Activated CD8-positive, alpha-beta memory T cell treated with anti-CD3 and anti-CD28 coated beads for 36 hours (primary cell): ENCODE measurements at regions not wholly inside any gene's neighbourhood (a gene's known extent, or its start where the extent isn't known, plus 50 kb on each side); places are given as distances from the start of the nearest gene placed in this dataset.

Experiments
- CTCF ChIA-PET: fragments of 350-600 bp; sonication (Branson Sonifier 250); formaldehyde crosslinking; loops from one replicate; lab custom pipeline; 2021; ENCODE audit warnings: antibody characterized with exemption; lab: Charles Lee
- POLR2A ChIA-PET: fragments of 350-600 bp; sonication (Branson Sonifier 250); formaldehyde crosslinking; loops from one replicate; lab custom pipeline; 2021; ENCODE audit warnings: antibody characterized with exemption; lab: Charles Lee

DNA sequence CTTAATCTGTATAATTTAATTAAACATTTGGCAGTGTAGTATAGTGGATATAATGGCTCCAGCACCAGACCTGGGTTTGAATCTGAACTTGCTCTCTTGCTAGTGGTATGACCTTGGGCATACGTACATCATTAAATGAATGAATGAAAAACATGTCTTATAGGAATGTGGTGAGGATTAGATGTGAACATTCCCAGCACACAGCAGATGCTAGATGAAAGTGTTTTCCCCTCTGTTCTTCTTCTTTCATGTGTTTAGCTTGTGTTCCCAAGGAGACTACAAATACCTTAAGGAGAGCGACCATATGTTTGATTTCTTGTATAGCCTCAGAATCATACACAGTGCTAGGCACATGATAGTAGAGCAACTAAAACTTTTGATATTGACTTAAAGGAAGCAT lies 56.5 kb downstream of the CT47B1 start:
- POLR2A ChIA-PET: no interaction called here

GRCh38 chrX:120813982-120814381 lies 61.7 kb downstream of the CT47B1 start:
- ChIA-PET POLR2A (no interaction called here), CTCF (no interaction called here)

More for the DNA sequence above, 56.5 kb downstream of the CT47B1 start:
- CTCF ChIA-PET: no interaction called here

DNA sequence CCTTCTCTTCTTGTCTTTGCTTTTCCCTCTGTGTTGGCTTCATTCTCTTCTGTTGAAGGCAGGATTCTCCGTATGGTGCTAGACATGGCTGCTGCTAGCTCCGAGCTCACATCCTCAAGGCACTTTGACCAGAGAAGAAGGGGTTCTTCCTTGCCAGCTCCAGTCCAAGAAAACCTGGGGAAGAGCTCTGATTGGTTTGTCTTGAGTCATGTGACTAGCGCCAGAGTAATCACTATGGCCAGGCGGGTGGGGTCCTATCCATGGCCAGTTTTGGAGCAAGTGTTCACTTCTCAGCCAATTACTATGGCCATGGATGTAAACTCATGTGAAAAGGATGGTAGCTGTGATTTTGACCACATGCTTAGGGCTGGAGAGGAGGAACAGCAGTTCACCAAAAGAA lies 74.2 kb downstream of the CT47B1 start:
- CTCF ChIA-PET: no interaction called here
- POLR2A ChIA-PET: no interaction called here

GRCh38 chrX:120797188-120797851 lies 78.3 kb downstream of the CT47B1 start:
- CTCF ChIA-PET: no interaction called here
- POLR2A ChIA-PET: no interaction called here

GRCh38 chrX:120795301-120795700 lies 80.4 kb downstream of the CT47B1 start:
- CTCF ChIA-PET: no interaction called here
- POLR2A ChIA-PET: no interaction called here

DNA sequence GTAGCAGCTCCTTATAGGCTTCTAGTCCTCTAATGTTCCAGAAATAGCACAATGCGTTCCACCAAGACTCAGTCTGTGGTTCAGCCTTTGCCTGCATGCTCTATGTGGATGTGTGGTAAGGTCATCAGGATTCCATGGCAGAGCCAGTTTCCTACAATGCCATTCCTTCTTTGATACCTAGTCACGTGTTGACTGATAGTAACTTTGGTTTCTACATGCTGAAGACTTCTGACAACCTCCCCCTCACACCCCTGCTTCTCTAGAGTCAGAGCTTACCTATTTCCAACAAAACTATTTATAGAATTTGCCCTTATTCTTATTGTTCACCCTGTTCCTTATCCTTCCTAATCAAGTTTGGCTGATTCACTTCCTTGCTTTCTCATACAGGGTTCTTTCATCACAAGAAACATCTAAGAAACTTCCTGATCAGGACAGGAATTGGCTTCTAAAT lies 81.1 kb downstream of the CT47B1 start:
- POLR2A ChIA-PET: no interaction called here
- CTCF ChIA-PET: no interaction called here

DNA sequence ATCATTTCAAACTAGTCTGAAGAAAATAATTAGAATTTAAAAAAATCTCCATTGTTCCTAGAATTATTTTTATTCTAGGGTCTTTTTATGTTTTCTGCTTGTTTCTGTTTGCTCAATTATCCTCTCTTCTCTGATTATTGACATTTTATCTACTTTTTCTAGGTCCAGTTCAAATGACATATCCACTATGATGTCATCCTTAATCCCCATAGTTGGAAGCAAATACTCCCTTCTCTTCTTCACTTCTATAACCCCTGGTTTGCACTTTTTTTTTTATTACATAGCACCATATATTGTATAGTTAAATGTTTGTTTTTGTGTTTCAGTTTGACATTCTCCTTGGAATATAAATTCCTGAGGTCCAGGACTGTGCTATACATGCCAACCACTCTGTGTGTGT lies 82.6 kb downstream of the CT47B1 start:
- CTCF ChIA-PET: no interaction called here

DNA sequence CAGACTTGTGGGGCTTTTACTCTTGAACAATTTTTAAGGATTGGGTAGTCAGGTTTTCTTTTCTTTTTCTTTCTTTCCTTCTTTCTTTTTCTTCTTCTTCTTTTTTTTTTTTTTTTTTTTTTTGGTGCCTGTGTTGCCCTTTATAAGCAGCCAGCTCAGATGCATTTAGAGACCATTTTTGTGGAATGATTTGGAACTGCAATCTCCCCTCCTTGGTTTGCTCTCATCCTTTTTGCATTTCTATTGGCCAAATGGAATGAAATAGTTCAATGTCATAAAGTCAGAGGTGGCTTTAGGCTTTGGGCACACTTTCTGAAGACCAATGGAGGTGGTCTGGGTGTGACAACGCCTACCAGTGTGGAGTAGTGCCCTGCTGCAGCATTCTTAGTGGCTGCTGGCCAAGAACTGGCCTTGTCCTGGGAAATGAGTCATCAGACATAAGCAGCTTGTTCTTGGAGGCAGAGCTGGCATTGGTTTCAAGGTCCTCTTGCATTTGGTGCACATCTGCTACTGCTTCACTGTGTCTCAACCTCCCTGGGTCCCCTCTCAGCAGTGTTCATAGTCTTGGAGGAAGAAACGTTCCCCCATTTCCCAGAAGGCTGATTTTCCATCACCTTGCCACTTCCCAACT lies 84.5 kb downstream of the CT47B1 start:
- CTCF ChIA-PET: interaction anchor here (0.7 kb wide), 1 partner anchor 637 kb away, joined by 3 read pairs; no protein-coding TSS in a partner anchor
- POLR2A ChIA-PET: interaction anchor here (0.7 kb wide), 3 partner anchors 8 to 373 kb away, joined by 3 to 8 read pairs (median 4); no protein-coding TSS in a partner anchor

More for the DNA sequence above, 82.6 kb downstream of the CT47B1 start:
- POLR2A ChIA-PET: no interaction called here

- ChIA-PET POLR2A (interaction anchor here (0.7 kb wide), 3 partner anchors 8 to 373 kb away, joined by 3 to 8 read pairs (median 4); no protein-coding TSS in a partner anchor), CTCF (interaction anchor here (0.7 kb wide), 1 partner anchor 638 kb away, joined by 3 read pairs; no protein-coding TSS in a partner anchor)
Measured at GRCh38 chrX:120790552-120790951, 85.1 kb downstream of the CT47B1 start.

GRCh38 chrX:120790118-120790517 lies 85.5 kb downstream of the CT47B1 start:
- ChIA-PET CTCF (interaction anchor here (0.7 kb wide), 1 partner anchor 638 kb away, joined by 3 read pairs; no protein-coding TSS in a partner anchor), POLR2A (interaction anchor here (0.7 kb wide), 3 partner anchors 9 to 374 kb away, joined by 3 to 8 read pairs (median 4); no protein-coding TSS in a partner anchor)

DNA sequence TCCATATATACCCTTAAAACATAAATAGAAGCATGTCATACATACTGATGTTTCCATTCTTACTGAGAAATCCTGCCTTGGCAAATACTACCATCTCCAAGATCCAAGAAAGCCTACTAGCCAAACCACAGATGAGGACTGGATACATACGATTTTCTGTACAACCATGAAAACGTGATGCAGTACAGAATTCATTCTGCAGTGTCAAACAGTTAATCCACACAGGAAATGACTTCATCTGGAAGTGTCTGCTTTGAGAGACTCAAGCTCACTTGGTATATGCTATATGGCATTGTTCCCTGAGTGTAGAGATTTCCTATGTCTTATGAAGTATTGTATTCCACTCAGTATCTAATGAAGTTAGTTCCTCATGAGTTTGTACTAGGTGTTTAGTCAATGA lies 94.3 kb downstream of the CT47B1 start:
- POLR2A ChIA-PET: no interaction called here
- CTCF ChIA-PET: no interaction called here

- CTCF ChIA-PET: no interaction called here
- POLR2A ChIA-PET: no interaction called here
Measured at GRCh38 chrX:120775959-120776358, 99.7 kb downstream of the CT47B1 start.

GRCh38 chrX:120774606-120775005 lies 101.1 kb downstream of the CT47B1 start:
- ChIA-PET POLR2A (interaction anchor here (0.5 kb wide), 1 partner anchor 305 kb away, joined by 3 read pairs; no protein-coding TSS in a partner anchor), CTCF (no interaction called here)

DNA sequence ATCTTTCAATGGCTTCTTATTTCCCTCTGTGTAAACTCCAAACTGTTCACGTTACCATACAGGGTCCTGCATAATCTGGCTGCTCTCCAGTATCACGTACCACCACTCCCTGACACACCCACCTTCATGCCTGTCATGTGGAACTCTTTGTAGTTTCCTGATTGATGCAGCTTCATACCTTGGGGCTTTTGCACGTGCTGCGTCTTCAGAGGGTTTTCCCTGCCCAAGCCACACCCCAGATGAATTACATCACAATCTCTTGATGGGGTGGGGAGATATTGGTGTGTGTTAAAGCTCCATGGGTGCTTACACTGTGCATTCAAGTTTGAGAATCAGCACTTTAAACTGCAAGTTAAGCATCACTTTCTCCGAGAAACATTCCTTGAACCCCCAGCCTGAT lies 101.9 kb downstream of the CT47B1 start:
- POLR2A ChIA-PET: no interaction called here
- CTCF ChIA-PET: no interaction called here

- ChIA-PET CTCF (no interaction called here), POLR2A (no interaction called here)
Measured at GRCh38 chrX:120769576-120770341, 105.9 kb downstream of the CT47B1 start.

GRCh38 chrX:120768681-120769080 lies 107.0 kb downstream of the CT47B1 start:
- ChIA-PET CTCF (no interaction called here), POLR2A (no interaction called here)

GRCh38 chrX:120768254-120768653 lies 107.4 kb downstream of the CT47B1 start:
- ChIA-PET CTCF (no interaction called here), POLR2A (no interaction called here)

DNA sequence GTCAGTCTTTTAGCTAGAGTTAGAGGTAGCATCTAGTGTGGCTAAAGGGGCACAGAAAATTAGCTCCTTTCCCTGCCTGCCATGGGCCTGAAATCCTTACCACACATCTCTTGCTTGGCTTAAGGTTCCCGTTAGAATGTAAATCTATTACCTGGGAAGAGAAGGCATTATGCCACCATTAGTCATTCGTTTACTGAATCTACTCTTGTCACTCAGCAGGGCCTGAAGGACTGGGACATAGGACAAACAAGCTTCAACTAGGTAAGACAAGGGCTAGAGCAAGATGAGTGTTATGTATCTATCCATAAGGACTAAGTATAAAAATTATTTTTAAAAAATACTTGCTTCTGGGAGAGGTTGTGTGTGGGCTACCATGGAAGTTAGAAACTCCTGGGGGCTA lies 112.4 kb downstream of the CT47B1 start:
- ChIA-PET POLR2A (no interaction called here), CTCF (no interaction called here)

GRCh38 chrX:120761810-120762209 lies 113.9 kb downstream of the CT47B1 start:
- ChIA-PET POLR2A (no interaction called here), CTCF (no interaction called here)

DNA sequence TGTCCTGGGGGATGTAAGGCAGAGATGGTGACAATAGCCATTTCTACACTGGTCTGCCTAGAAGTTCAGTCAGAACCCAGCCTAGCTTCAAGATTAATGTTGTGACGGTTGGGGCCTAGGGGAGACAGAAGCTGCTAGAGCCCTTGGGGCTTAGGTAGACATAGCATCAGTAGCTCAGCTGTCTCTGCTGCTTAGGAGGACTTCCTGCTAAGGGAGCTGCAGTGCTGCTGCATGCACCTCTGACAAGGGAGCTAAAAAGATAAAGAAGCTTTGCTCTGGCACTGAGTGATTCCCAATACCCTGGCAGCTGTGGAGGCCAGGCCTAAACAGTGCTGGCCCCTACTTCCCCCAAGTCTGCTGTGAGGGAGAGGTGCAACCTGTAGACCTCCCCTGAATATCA lies 116.0 kb downstream of the CT47B1 start:
- POLR2A ChIA-PET: no interaction called here
- CTCF ChIA-PET: no interaction called here
